Heart left ventricle (tissue), 16 donors: ENCODE measurements at regions not wholly inside any gene's neighbourhood (a gene's known extent, or its start where the extent isn't known, plus 50 kb on each side); places are given as distances from the start of the nearest gene placed in this dataset.
A peak's percentile ranks its signal among the peaks of the same experiment; 100 is the strongest.

Experiments used
- ATAC-seq, 4 donors: fragments of 200-7000 bp; cut with Tn5 transposase; one replicate each; pipeline ENCODE4 v1.9.1; 2020 to 2022; ENCODE audit warnings: moderate library complexity in 4 of 4, mild to moderate bottlenecking in 3 of 4, moderate number of reproducible peaks in 1 of 4
- DNase-seq, 5 donors: peaks; one replicate each; pipeline ENCODE4 v3.0.0-alpha.2; 2020
- H3K27ac ChIP-seq, 12 donors: fragments of 200-600 bp; sonication (generic) in 4 of 12; one replicate each; pipeline versions ENCODE4 v1.5.0 to v1.8.0; 2016 to 2022; ENCODE audit warnings: mild to moderate bottlenecking in 2 of 12
- H3K27me3 ChIP-seq, 9 donors: fragments of 200-600 bp; sonication (generic) in 2 of 9; one replicate each; pipeline versions ENCODE4 v1.5.1 to v1.8.0; 2016 to 2022; ENCODE audit warnings: mild to moderate bottlenecking in 3 of 9
- H3K36me3 ChIP-seq, 9 donors: fragments of 200-600 bp; sonication (generic) in 2 of 9; one replicate each; pipeline versions ENCODE4 v1.5.0 to v1.8.0; 2018 to 2022; ENCODE audit warnings: mild to moderate bottlenecking in 2 of 9
- H3K4me1 ChIP-seq, 12 donors: fragments of 200-600 bp; sonication (generic) in 4 of 12; one replicate each; pipeline versions ENCODE4 v1.5.0 to v1.8.0; 2016 to 2022; ENCODE audit warnings: mild to moderate bottlenecking in 3 of 12
- H3K4me3 ChIP-seq, 12 donors: fragments of 200-600 bp; sonication (generic) in 4 of 12; one replicate each; pipeline versions ENCODE4 v1.5.0 to v1.8.0; 2017 to 2022; ENCODE audit warnings: mild to moderate bottlenecking in 9 of 12, moderate library complexity in 4 of 12
- H3K9me3 ChIP-seq, 12 donors: fragments of 200-600 bp; sonication (generic) in 4 of 12; one replicate each; pipeline versions ENCODE4 v1.5.0 to v1.8.0; 2016 to 2022; ENCODE audit warnings: mild to moderate bottlenecking in 1 of 12
- CTCF ChIP-seq, 12 donors: fragments of 200-600 bp; sonication (generic) in 4 of 12; IDR thresholded peaks; one replicate each; pipeline versions ENCODE4 v1.5.0 to v1.8.0; 2018 to 2022; ENCODE audit warnings: antibody characterized with exemption in 12 of 12, mild to moderate bottlenecking in 5 of 12
- POLR2A ChIP-seq, 2 donors: fragments of 450-650 bp; IDR thresholded peaks; one replicate each; pipeline ENCODE4 v1.6.1; 2017; ENCODE audit warnings: antibody characterized with exemption in 2 of 2, mild to moderate bottlenecking in 2 of 2, moderate library complexity in 2 of 2
- WGBS, 4 donors: extraction: QIAGEN DNeasy Blood & Tissue Kit in 2 of 4; methylation state at CpG; one replicate each; pipeline versions ENCODE4 v1.1.5 to v1.1.7; 2013 to 2018; 5-methylcytosine and 5-hydroxymethylcytosine counted together
- intact Hi-C, 10 donors: fragments of 100-400 bp; cut with DNase I; formaldehyde crosslinking; loops; one replicate each; pipeline versions ENCODE4 v1.11.1 to v1.14.2; 2022
- donor health status: ischemic (EF 13 %, LVEDD 7.1; RV severe dilation, severe dysfunction).
- donor health status: healthy with polysubstance abuse.
- donor health status: DM: no; HTN: yes; CAD: no.
- donor health status: DM: no; HTN: no; CAD: no.
- donor health status: ischemic (EF 25% LVEDD 6.9; RV normal size, moderate dysfunction).
- donor health status: ischemic (EF 25% LVEDD 5.7; RV mildly dilated, moderate dysfunction).
- donor health status: healthy.
- donor health status: DM: yes; HTN: yes; CAD: no.
- donor health status: ischemic (EF 35%, LVEDD 5.7; RV mildly dilated, moderate dysfunction).
- donor health status: nonischemic (EF 11% LVEDD 7.7; RV severe dilation, severe dysfunction).
- donor health status: DM: yes; HTN: yes; CAD: no.
- donor health status: PGD.
- donor health status: ischemic (EF 29% LVEDD 5.4; RV normal size, mild dysfunction).
- donor health status: nonischemic (EF 23%, LVEDD 6.1; RV moderate dilation, normal function).

GRCh38 chr6:148222846-148223245 lies 119.8 kb upstream of the SASH1 start:
- WGBS, 4 donors, result 67 to 79% (median 76%) methylated on average over 6 of the region's 6 CpGs
- peaks cover 0 to 14% (median 2%) of the 10 kb centered on the region in 12 donors for H3K4me1 ChIP-seq
- intact Hi-C loops, result no loop called here
- H3K27ac ChIP-seq, result peak overlapping the region in 2 of 12 donors; percentile 22 to 27
- H3K36me3 ChIP-seq, result no peaks in the 10 kb centered on the region
- no peak for TF ChIP-seq CTCF (IDR thresholded peaks at IDR 0.05)
- TF ChIP-seq POLR2A (IDR thresholded peaks at IDR 0.05), result no peak
- H3K9me3 ChIP-seq, result no peaks in the 10 kb centered on the region
- ATAC-seq (no peak), DNase-seq (no peak)
- peaks cover 0 to 5% (median 0%) of the 10 kb centered on the region in 9 donors for H3K27me3 ChIP-seq
- no peak overlapping the region for H3K4me3 ChIP-seq

- no peaks in the 10 kb centered on the region for H3K36me3 ChIP-seq
- ATAC-seq, result no peak
- WGBS, 4 donors, result 87 to 94% (median 92%) methylated on average over 3 of the region's 3 CpGs
- TF ChIP-seq POLR2A (IDR thresholded peaks at IDR 0.05) (no peak), CTCF (IDR thresholded peaks at IDR 0.05) (no peak)
- peak overlapping the region in 1 of 12 donors; percentile 22 for H3K27ac ChIP-seq
- H3K4me1 ChIP-seq, result peaks cover 0 to 8% (median 0%) of the 10 kb centered on the region in 12 donors
- intact Hi-C loops, result no loop called here
- no peak for DNase-seq
- peaks cover 0 to 5% (median 0%) of the 10 kb centered on the region in 9 donors for H3K27me3 ChIP-seq
- H3K9me3 ChIP-seq, result no peaks in the 10 kb centered on the region
- no peak overlapping the region for H3K4me3 ChIP-seq
Measured at GRCh38 chr6:148223424-148223842, 119.2 kb upstream of the SASH1 start.

- H3K4me1 ChIP-seq, result no peaks in the 10 kb centered on the region
- TF ChIP-seq POLR2A (IDR thresholded peaks at IDR 0.05), result no peak
- TF ChIP-seq CTCF (IDR thresholded peaks at IDR 0.05), result no peak
Measured at GRCh38 chr6:148225871-148226270, 116.8 kb upstream of the SASH1 start.

GRCh38 chr6:148226284-148226683 lies 116.4 kb upstream of the SASH1 start:
- Histone ChIP-seq H3K4me3 (no peak overlapping the region), H3K9me3 (no peaks in the 10 kb centered on the region), H3K4me1 (no peaks in the 10 kb centered on the region), H3K36me3 (no peaks in the 10 kb centered on the region), H3K27me3 (peaks cover 0 to 5% (median 0%) of the 10 kb centered on the region in 9 donors), H3K27ac (no peak overlapping the region)
- intact Hi-C loops, result no loop called here
- 80 to 92% (median 89%) methylated on average over 6 of the region's 6 CpGs for WGBS, 4 donors
- DNase-seq, result no peak
- ATAC-seq, result no peak
- TF ChIP-seq POLR2A (IDR thresholded peaks at IDR 0.05), result no peak
- no peak for TF ChIP-seq CTCF (IDR thresholded peaks at IDR 0.05)

More at GRCh38 chr6:148225871-148226270, 116.8 kb upstream of the SASH1 start:
- Histone ChIP-seq H3K9me3 (no peaks in the 10 kb centered on the region), H3K36me3 (no peaks in the 10 kb centered on the region), H3K27me3 (peaks cover 0 to 5% (median 0%) of the 10 kb centered on the region in 9 donors), H3K4me3 (no peak overlapping the region), H3K27ac (no peak overlapping the region)
- ATAC-seq (no peak), DNase-seq (no peak)
- intact Hi-C loops, result no loop called here
